ENCODE measurements at regions not wholly inside any gene's neighbourhood (a gene's known extent, or its start where the extent isn't known, plus 50 kb on each side); places are given as distances from the start of the nearest gene placed in this dataset.

- TF ChIP-seq CTCF (conservative IDR thresholded peaks at IDR 0.05) (no peak), EZH2 (IDR thresholded peaks at IDR 0.05; ENCODE audit: low read depth) (no peak)
These were observed 105.6 kb upstream of the GDNF start for GRCh38 chr5:37945446-37945845.

All from PC-9 (cell line).